Smooth muscle cell (in vitro differentiated cells): ENCODE measurements at regions not wholly inside any gene's neighbourhood (a gene's known extent, or its start where the extent isn't known, plus 50 kb on each side); places are given as distances from the start of the nearest gene placed in this dataset.

ENCODE experiments used
- DNase-seq: peaks from one replicate; lab custom pipeline; 2025; ENCODE audit not compliant: unreplicated experiment; lab: John Stamatoyannopoulos, UW
- H2AFZ ChIP-seq: fragments of 200-600 bp; sonication (generic); 2 replicates; pipeline ENCODE4 v1.6.0; 2016; ENCODE audit warnings: antibody characterized with exemption, low read depth, mild to moderate bottlenecking
- H3F3A ChIP-seq: fragments of 200-600 bp; sonication (generic); 2 replicates; pipeline ENCODE4 v1.6.0; 2017; ENCODE audit warnings: antibody characterized with exemption, low read depth
- H3K27ac ChIP-seq: fragments of 200-600 bp; sonication (generic); 2 replicates; pipeline ENCODE4 v1.5.1; 2016; ENCODE audit warnings: low read depth, mild to moderate bottlenecking
- H3K27me3 ChIP-seq: fragments of 200-600 bp; sonication (generic); 2 replicates; pipeline ENCODE4 v1.6.1; 2016; ENCODE audit warnings: low read depth, mild to moderate bottlenecking
- H3K36me3 ChIP-seq: fragments of 200-600 bp; sonication (generic); 2 replicates; pipeline ENCODE4 v1.5.1; 2016; ENCODE audit warnings: low read depth
- H3K4me1 ChIP-seq: fragments of 200-600 bp; sonication (generic); 2 replicates; pipeline ENCODE4 v1.5.1; 2016; ENCODE audit warnings: low read depth
- H3K4me2 ChIP-seq: fragments of 200-600 bp; sonication (generic); 2 replicates; pipeline ENCODE4 v1.6.0; 2016; ENCODE audit warnings: mild to moderate bottlenecking
- H3K4me3 ChIP-seq: fragments of 200-600 bp; sonication (generic); 2 replicates; pipeline ENCODE4 v1.5.1; 2016; ENCODE audit warnings: mild to moderate bottlenecking
- H3K79me2 ChIP-seq: fragments of 200-600 bp; sonication (generic); 2 replicates; pipeline ENCODE4 v1.6.0; 2016; ENCODE audit warnings: low read depth, mild to moderate bottlenecking
- H3K9ac ChIP-seq: fragments of 200-600 bp; sonication (generic); 2 replicates; pipeline ENCODE4 v1.6.0; 2016; ENCODE audit warnings: low read depth
- H3K9me3 ChIP-seq: fragments of 200-600 bp; sonication (generic); replicated peaks from 2 replicates; pipeline ENCODE4 v1.5.1; 2016; ENCODE audit warnings: low read depth
- H4K20me1 ChIP-seq: fragments of 200-600 bp; sonication (generic); 2 replicates; pipeline ENCODE4 v1.6.0; 2016; ENCODE audit warnings: low read depth
- CTCF ChIP-seq: fragments of 200-600 bp; sonication (generic); IDR thresholded peaks from 2 replicates; pipeline ENCODE4 v1.5.1; 2017; ENCODE audit warnings: borderline replicate concordance, mild to moderate bottlenecking, antibody characterized with exemption; ENCODE audit not compliant: insufficient read depth, poor library complexity, severe bottlenecking
- WGBS: methylation state at CpG from one replicate; pipeline ENCODE4 v1.1.7; 2016; ENCODE audit warnings: low lambda C conversion rate; 5-methylcytosine and 5-hydroxymethylcytosine counted together

GRCh38 chr2:21261591-21261990 is 137.8 kb downstream of the TDRD15 start:
- no peaks in the 10 kb centered on the region for H3K36me3 ChIP-seq
- H3K9ac ChIP-seq, result no peak overlapping the region
- H3F3A ChIP-seq, result no peaks in the 10 kb centered on the region
- no peak for TF ChIP-seq CTCF
- 64% methylated on average over 6 of the region's 6 CpGs for WGBS
- no peaks in the 10 kb centered on the region for H3K27me3 ChIP-seq
- peak overlapping the region; percentile 11 for H2AFZ ChIP-seq
- peaks cover 10% of the 10 kb centered on the region for H3K4me1 ChIP-seq
- H3K9me3 ChIP-seq, result no peaks in the 10 kb centered on the region
- no peaks in the 10 kb centered on the region for H3K79me2 ChIP-seq
- H3K4me3 ChIP-seq, result no peak overlapping the region
- no peak overlapping the region for H3K4me2 ChIP-seq
- DNase-seq, result no peak
- H4K20me1 ChIP-seq, result no peaks in the 10 kb centered on the region
- H3K27ac ChIP-seq, result no peak overlapping the region

GRCh38 chr2:21262426-21262940 is 138.7 kb downstream of the TDRD15 start:
- DNase-seq, result no peak
- 83% methylated on average over 2 of the region's 2 CpGs for WGBS
- TF ChIP-seq CTCF, result no peak

GRCh38 chr2:21263622-21264021 is 139.9 kb downstream of the TDRD15 start:
- Histone ChIP-seq H3K9ac (no peak overlapping the region), H3K27ac (no peak overlapping the region), H4K20me1 (no peaks in the 10 kb centered on the region), H3K9me3 (no peaks in the 10 kb centered on the region), H3K36me3 (no peaks in the 10 kb centered on the region), H3K27me3 (no peaks in the 10 kb centered on the region), H3K79me2 (no peaks in the 10 kb centered on the region), H3K4me1 (peaks cover 4% of the 10 kb centered on the region), H3K4me3 (no peak overlapping the region), H3F3A (no peaks in the 10 kb centered on the region), H2AFZ (no peak overlapping the region), H3K4me2 (no peak overlapping the region)
- TF ChIP-seq CTCF, result no peak
- no peak for DNase-seq
- 93% methylated on average over 3 of the region's 3 CpGs for WGBS

More at GRCh38 chr2:21262426-21262940, 138.7 kb downstream of the TDRD15 start:
- Histone ChIP-seq H3K9me3 (no peaks in the 10 kb centered on the region), H3K4me1 (peaks cover 7% of the 10 kb centered on the region), H2AFZ (no peak overlapping the region), H3K79me2 (no peaks in the 10 kb centered on the region), H3K4me3 (no peak overlapping the region), H3K27ac (no peak overlapping the region), H3K27me3 (no peaks in the 10 kb centered on the region), H3K4me2 (no peak overlapping the region), H4K20me1 (no peaks in the 10 kb centered on the region), H3K9ac (no peak overlapping the region), H3F3A (no peaks in the 10 kb centered on the region), H3K36me3 (no peaks in the 10 kb centered on the region)

- Histone ChIP-seq H2AFZ (no peak overlapping the region), H3K36me3 (no peaks in the 10 kb centered on the region), H3K9me3 (no peaks in the 10 kb centered on the region), H3F3A (peaks cover 3% of the 10 kb centered on the region), H3K4me1 (peaks cover 21% of the 10 kb centered on the region), H3K27ac (no peak overlapping the region), H4K20me1 (no peaks in the 10 kb centered on the region), H3K4me2 (no peak overlapping the region), H3K4me3 (no peak overlapping the region), H3K9ac (no peak overlapping the region), H3K79me2 (no peaks in the 10 kb centered on the region), H3K27me3 (no peaks in the 10 kb centered on the region)
- DNase-seq, result no peak
- TF ChIP-seq CTCF, result no peak
- WGBS, result 92% methylated on average over 3 of the region's 3 CpGs
Observed at GRCh38 chr2:21265752-21266151, 142.0 kb downstream of the TDRD15 start.
